GM10266 (cell line): ENCODE measurements at regions not wholly inside any gene's neighbourhood (a gene's known extent, or its start where the extent isn't known, plus 50 kb on each side); places are given as distances from the start of the nearest gene placed in this dataset.

Experiments used
- DNase-seq: peaks from one replicate; pipeline ENCODE4 v3.0.0; 2012; ENCODE audit errors: extremely low spot score
- TF ChIP-seq, protein P1 (sequence below): IDR thresholded peaks from 2 replicates; pipeline ENCODE4 v1.5.1; 2012; ENCODE audit warnings: mild to moderate bottlenecking, low read depth; ENCODE audit not compliant: control insufficient read depth, insufficient read depth; ENCODE audit errors: missing control alignments

- TF ChIP-seq, protein P1, sequence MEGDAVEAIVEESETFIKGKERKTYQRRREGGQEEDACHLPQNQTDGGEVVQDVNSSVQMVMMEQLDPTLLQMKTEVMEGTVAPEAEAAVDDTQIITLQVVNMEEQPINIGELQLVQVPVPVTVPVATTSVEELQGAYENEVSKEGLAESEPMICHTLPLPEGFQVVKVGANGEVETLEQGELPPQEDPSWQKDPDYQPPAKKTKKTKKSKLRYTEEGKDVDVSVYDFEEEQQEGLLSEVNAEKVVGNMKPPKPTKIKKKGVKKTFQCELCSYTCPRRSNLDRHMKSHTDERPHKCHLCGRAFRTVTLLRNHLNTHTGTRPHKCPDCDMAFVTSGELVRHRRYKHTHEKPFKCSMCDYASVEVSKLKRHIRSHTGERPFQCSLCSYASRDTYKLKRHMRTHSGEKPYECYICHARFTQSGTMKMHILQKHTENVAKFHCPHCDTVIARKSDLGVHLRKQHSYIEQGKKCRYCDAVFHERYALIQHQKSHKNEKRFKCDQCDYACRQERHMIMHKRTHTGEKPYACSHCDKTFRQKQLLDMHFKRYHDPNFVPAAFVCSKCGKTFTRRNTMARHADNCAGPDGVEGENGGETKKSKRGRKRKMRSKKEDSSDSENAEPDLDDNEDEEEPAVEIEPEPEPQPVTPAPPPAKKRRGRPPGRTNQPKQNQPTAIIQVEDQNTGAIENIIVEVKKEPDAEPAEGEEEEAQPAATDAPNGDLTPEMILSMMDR: no peak
- DNase-seq: no peak
Measured at GRCh38 chr5:67339219-67339767, 142.7 kb upstream of the CD180 start.

- no peak for DNase-seq
- TF ChIP-seq, protein P1: no peak
Measured at GRCh38 chr5:67338421-67338820, 141.8 kb upstream of the CD180 start.

DNA sequence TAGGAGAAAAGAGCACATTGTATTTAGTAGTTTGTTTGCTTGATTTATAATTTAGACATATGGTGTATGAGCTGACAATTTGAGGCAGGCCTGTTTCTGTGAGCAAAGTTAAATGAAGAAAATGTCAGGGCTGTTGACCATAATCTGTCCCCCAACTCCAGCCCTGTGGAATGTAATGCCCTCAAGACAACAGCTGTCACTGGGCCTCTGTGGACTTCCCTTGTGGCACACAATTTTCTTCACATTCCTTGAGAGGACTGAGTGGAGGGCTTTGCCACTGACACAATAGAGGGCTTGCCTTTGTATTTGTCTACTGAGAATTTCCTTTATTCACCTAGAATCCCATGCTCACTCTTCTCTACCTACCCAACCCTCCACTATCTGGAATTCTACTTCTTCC is 141.2 kb upstream of the CD180 start:
- TF ChIP-seq, protein P1: no peak
- no peak for DNase-seq

DNA sequence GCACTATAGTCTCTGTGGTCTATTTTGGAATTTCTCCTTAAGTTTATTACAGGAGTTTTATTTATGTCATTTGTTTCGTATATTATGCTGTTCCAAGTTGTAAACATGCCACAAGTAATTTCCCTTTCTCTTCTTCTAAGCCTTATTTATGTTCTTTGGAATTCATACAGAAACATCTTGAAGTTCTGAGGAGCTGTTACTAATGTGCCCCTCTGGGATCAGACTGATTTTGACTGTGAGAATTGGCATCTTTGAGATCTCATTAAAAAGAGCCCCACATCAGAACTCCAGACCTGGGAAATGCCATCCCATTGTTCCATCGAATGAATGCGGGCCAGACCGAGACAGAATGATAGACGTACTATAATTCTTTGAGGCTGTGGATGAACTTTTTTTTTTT is 138.8 kb upstream of the CD180 start:
- TF ChIP-seq, protein P1: no peak
- DNase-seq: no peak

- no peak for DNase-seq
- TF ChIP-seq, protein P1: no peak
Measured at GRCh38 chr5:67334373-67334772, 137.8 kb upstream of the CD180 start.

GRCh38 chr5:67333171-67333570 is 136.6 kb upstream of the CD180 start:
- TF ChIP-seq, protein P1: no peak
- DNase-seq: no peak

GRCh38 chr5:67331296-67331925 is 134.8 kb upstream of the CD180 start:
- TF ChIP-seq, protein P1: no peak
- no peak for DNase-seq
